Left renal pelvis (tissue), 4 donors: ENCODE measurements at regions not wholly inside any gene's neighbourhood (a gene's known extent, or its start where the extent isn't known, plus 50 kb on each side); places are given as distances from the start of the nearest gene placed in this dataset.

Experiments used
- DNase-seq, 4 donors: peaks; one replicate each; pipeline ENCODE4 v3.0.0-alpha.2; 2013; ENCODE audit warnings: low read depth in 4 of 4, low spot score in 3 of 4

DNA sequence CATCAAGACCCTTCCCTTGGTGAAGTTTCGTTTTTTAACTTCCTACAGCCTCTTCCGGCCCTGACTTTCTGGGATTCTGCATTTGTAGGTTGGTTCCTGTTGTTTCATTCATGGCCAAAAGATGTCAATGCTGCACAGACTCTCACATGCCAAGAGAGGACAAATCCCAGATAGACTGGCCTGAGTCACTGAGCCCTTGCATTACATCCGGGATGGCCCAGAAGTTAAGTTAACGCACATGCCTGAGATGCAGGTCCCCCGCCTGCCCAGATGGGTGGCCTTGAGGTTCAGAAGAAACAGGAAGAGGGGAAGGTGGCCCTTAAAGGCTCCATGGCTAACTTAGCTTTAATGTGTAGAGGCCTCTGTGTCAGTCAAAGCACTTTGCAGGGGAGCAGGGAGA is 51.6 kb upstream of the SRGAP3 start:
- no peak for DNase-seq

DNA sequence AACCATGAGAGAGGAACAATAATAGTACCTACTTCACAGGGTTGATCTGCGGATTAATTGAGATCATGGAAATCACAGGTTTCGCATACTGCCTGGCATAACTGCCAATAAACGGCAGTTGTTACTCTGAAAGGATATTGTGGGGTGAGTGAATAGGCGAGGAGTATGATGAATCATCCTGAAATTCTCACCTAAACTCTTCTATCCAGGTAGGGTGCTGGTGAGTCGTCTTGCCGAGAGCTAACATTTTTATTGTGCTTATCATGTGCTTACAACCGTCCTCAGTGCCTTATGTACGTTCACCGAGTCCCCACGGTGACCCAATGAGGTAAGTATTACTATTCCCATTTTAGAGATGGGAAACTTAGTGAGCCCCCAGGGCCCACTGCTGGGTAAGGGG is 52.4 kb upstream of the SRGAP3 start:
- DNase-seq, result no peak

DNA sequence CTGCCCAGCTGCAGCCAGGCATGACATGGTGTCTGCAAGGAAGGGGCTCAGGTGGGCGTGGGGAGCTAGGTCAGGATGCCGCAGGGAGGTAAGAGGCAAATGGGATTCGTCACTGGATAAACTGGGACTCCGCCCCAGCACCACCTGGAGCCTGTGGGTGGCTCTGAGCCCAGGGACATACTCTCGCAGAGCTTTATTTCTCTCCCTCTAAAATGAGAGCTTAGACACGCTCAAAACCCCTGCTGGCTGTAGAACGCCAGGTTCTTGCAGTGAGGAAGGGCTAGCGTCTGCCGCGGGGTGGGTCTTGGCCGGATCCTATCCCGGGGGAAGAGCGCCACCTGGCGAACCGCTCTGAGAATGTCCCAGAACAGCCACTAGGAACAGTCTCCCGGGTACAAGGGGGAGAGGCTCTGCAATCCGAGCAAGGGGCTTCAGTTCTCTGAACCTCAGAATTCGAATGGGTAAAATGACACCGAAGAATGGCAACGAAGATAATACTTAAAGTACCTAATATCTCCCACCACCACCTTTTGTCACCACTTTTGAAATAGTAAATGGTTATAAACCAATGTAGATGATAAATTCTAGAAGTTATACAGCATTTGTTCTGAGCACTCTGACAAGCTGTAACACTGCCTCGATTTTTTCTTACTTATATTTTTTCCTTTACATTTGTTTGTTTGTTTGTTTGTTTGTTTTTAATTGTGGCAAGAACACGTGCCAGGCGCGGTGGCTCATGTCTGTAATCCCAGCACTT is 53.2 kb upstream of the SRGAP3 start:
- DNase-seq, result peak; percentile 60 to 79 (median 74)

- no peak for DNase-seq
Observed at GRCh38 chr3:9308298-9308990, 54.4 kb upstream of the THUMPD3 start.

GRCh38 chr3:9310043-9310442 is 52.8 kb upstream of the THUMPD3 start:
- no peak for DNase-seq

DNA sequence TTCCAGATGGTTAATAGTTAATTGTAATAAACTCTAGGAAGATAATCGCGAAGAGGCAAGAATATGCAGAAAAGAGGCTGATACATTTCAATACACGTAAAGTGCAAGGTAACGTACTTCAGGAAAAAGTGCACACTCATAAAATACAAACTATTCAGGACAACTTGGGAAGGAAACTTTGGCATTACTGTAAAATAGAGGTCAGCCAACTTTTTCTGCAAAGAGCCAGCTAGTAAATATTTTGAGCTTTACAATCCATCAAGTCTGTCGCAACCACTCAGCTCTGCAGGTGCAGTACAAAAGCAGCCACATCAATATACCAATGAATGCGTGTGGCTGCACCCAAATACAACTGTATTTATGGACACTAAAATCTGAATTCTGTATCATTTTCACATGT is 51.6 kb upstream of the THUMPD3 start:
- DNase-seq, result no peak
